ENCODE measurements at regions not wholly inside any gene's neighbourhood (a gene's known extent, or its start where the extent isn't known, plus 50 kb on each side); places are given as distances from the start of the nearest gene placed in this dataset.

DNA sequence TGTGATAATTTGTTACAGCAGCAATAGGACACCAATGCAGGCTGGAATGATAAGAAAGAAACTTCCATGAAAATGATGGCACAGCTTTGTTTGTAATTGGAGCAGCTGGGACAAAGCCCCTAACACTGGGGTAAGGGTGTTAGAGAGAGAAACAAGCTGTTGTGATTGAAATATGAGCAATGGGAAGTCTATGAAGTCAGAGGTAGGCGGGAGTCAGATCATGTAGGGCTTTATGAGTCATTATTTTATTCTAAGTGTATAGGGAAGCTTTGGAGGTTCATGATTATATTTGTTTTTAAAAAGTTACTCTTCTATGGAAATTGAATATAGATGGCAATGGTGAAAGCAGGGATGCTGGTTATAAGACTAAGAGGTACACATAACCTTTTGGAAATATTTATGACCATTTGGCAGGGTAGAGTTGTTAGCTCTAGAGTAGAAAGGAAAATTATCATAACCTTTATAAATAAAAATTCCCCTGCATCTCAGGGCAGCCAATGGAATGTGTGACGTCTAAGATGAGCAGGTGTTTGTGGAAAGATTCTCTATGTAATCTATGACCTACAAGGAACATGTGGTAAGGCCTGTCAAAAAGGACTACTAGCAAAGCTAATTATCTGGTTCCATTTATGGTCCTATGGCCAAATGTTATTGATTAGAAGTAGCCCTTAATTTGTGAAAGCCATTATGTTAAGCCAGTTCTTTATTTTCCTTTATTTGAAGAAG is 85.6 kb downstream of the KCNJ2 start:
- TF ChIP-seq, protein P1, sequence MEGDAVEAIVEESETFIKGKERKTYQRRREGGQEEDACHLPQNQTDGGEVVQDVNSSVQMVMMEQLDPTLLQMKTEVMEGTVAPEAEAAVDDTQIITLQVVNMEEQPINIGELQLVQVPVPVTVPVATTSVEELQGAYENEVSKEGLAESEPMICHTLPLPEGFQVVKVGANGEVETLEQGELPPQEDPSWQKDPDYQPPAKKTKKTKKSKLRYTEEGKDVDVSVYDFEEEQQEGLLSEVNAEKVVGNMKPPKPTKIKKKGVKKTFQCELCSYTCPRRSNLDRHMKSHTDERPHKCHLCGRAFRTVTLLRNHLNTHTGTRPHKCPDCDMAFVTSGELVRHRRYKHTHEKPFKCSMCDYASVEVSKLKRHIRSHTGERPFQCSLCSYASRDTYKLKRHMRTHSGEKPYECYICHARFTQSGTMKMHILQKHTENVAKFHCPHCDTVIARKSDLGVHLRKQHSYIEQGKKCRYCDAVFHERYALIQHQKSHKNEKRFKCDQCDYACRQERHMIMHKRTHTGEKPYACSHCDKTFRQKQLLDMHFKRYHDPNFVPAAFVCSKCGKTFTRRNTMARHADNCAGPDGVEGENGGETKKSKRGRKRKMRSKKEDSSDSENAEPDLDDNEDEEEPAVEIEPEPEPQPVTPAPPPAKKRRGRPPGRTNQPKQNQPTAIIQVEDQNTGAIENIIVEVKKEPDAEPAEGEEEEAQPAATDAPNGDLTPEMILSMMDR (conservative IDR thresholded peaks at IDR 0.05; ENCODE audit: low read depth in 2 of 2) = no peak
- TF ChIP-seq ZNF114 (CRISPR knock-in tag; IDR thresholded peaks at IDR 0.05) (no peak), EZH2phosphoT487 (IDR thresholded peaks at IDR 0.05; ENCODE audit: unreplicated experiment) (no peak), CREB1 (CRISPR knock-in tag; IDR thresholded peaks at IDR 0.05; ENCODE audit: low read depth) (no peak), EZH2 (IDR thresholded peaks at IDR 0.05; ENCODE audit: low read depth, unreplicated experiment) (no peak), JUNB (IDR thresholded peaks at IDR 0.05; ENCODE audit: unreplicated experiment) (no peak)
- TF ChIP-seq, protein P2, sequence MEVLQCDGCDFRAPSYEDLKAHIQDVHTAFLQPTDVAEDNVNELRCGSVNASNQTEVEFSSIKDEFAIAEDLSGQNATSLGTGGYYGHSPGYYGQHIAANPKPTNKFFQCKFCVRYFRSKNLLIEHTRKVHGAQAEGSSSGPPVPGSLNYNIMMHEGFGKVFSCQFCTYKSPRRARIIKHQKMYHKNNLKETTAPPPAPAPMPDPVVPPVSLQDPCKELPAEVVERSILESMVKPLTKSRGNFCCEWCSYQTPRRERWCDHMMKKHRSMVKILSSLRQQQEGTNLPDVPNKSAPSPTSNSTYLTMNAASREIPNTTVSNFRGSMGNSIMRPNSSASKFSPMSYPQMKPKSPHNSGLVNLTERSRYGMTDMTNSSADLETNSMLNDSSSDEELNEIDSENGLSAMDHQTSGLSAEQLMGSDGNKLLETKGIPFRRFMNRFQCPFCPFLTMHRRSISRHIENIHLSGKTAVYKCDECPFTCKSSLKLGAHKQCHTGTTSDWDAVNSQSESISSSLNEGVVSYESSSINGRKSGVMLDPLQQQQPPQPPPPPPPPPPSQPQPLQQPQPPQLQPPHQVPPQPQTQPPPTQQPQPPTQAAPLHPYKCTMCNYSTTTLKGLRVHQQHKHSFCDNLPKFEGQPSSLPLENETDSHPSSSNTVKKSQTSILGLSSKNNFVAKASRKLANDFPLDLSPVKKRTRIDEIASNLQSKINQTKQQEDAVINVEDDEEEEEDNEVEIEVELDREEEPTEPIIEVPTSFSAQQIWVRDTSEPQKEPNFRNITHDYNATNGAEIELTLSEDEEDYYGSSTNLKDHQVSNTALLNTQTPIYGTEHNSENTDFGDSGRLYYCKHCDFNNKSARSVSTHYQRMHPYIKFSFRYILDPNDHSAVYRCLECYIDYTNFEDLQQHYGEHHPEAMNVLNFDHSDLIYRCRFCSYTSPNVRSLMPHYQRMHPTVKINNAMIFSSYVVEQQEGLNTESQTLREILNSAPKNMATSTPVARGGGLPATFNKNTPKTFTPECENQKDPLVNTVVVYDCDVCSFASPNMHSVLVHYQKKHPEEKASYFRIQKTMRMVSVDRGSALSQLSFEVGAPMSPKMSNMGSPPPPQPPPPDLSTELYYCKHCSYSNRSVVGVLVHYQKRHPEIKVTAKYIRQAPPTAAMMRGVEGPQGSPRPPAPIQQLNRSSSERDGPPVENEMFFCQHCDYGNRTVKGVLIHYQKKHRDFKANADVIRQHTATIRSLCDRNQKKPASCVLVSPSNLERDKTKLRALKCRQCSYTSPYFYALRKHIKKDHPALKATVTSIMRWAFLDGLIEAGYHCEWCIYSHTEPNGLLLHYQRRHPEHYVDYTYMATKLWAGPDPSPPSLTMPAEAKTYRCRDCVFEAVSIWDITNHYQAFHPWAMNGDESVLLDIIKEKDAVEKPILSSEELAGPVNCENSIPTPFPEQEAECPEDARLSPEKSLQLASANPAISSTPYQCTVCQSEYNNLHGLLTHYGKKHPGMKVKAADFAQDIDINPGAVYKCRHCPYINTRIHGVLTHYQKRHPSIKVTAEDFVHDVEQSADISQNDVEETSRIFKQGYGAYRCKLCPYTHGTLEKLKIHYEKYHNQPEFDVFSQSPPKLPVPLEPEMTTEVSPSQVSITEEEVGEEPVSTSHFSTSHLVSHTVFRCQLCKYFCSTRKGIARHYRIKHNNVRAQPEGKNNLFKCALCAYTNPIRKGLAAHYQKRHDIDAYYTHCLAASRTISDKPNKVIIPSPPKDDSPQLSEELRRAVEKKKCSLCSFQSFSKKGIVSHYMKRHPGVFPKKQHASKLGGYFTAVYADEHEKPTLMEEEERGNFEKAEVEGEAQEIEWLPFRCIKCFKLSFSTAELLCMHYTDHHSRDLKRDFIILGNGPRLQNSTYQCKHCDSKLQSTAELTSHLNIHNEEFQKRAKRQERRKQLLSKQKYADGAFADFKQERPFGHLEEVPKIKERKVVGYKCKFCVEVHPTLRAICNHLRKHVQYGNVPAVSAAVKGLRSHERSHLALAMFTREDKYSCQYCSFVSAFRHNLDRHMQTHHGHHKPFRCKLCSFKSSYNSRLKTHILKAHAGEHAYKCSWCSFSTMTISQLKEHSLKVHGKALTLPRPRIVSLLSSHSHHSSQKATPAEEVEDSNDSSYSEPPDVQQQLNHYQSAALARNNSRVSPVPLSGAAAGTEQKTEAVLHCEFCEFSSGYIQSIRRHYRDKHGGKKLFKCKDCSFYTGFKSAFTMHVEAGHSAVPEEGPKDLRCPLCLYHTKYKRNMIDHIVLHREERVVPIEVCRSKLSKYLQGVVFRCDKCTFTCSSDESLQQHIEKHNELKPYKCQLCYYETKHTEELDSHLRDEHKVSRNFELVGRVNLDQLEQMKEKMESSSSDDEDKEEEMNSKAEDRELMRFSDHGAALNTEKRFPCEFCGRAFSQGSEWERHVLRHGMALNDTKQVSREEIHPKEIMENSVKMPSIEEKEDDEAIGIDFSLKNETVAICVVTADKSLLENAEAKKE (CRISPR knock-in tag; IDR thresholded peaks at IDR 0.05) = no peak
- TF ChIP-seq, protein P3, sequence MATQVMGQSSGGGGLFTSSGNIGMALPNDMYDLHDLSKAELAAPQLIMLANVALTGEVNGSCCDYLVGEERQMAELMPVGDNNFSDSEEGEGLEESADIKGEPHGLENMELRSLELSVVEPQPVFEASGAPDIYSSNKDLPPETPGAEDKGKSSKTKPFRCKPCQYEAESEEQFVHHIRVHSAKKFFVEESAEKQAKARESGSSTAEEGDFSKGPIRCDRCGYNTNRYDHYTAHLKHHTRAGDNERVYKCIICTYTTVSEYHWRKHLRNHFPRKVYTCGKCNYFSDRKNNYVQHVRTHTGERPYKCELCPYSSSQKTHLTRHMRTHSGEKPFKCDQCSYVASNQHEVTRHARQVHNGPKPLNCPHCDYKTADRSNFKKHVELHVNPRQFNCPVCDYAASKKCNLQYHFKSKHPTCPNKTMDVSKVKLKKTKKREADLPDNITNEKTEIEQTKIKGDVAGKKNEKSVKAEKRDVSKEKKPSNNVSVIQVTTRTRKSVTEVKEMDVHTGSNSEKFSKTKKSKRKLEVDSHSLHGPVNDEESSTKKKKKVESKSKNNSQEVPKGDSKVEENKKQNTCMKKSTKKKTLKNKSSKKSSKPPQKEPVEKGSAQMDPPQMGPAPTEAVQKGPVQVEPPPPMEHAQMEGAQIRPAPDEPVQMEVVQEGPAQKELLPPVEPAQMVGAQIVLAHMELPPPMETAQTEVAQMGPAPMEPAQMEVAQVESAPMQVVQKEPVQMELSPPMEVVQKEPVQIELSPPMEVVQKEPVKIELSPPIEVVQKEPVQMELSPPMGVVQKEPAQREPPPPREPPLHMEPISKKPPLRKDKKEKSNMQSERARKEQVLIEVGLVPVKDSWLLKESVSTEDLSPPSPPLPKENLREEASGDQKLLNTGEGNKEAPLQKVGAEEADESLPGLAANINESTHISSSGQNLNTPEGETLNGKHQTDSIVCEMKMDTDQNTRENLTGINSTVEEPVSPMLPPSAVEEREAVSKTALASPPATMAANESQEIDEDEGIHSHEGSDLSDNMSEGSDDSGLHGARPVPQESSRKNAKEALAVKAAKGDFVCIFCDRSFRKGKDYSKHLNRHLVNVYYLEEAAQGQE (IDR thresholded peaks at IDR 0.05; ENCODE audit: unreplicated experiment) = no peak

All from GM23338 (cell line).